A549 (cell line): ENCODE measurements at regions not wholly inside any gene's neighbourhood (a gene's known extent, or its start where the extent isn't known, plus 50 kb on each side); places are given as distances from the start of the nearest gene placed in this dataset.

Experiments
- ATAC-seq, 2 experiments: fragments of 200-7000 bp in 1 of 2; fragments of >200 bp in 1 of 2; cut with Nextera tagmentation in 1 of 2; cut with Tn5 transposase in 1 of 2; 3 replicates each; pipeline versions ENCODE4 v1.8.0 to v1.9.1; 2018 to 2020; ENCODE audit warnings: mild to moderate bottlenecking in 1 of 2, moderate library complexity in 1 of 2
- CTCF ChIA-PET: fragments of 300-600 bp; sonication (Branson Sonifier 250); formaldehyde crosslinking; extraction: SDS; loops from one replicate; lab custom pipeline; 2021; ENCODE audit warnings: antibody characterized with exemption, inconsistent platforms; lab: Yijun Ruan, JAX
- POLR2A ChIA-PET: fragments of 350-600 bp; formaldehyde crosslinking; extraction: SDS; loops from one replicate; lab custom pipeline; 2021; ENCODE audit warnings: antibody characterized with exemption, inconsistent platforms; lab: Yijun Ruan, JAX
- DNase-seq, 2 experiments: peaks; one replicate each; pipeline versions ENCODE4 v3.0.0 to v3.0.0-alpha.2; 2011 to 2016; ENCODE audit warnings: low read depth in 1 of 2, low spot score in 1 of 2
- FAIRE-seq: peaks from 2 replicates; lab custom pipeline; 2011; peaks lifted over from hg19 to GRCh38; lab: Jason Lieb, UNC
- H3K27ac ChIP-seq, 2 experiments: fragments of >200 bp; sonication (Bioruptor Twin); formaldehyde crosslinking; 3 replicates each; pipeline ENCODE4 v1.5.1; 2016 to 2017
- H3K4me1 ChIP-seq: fragments of >200 bp; sonication (Bioruptor Twin); formaldehyde crosslinking; 3 replicates; pipeline ENCODE4 v1.6.1; 2016
- H3K4me2 ChIP-seq: fragments of >200 bp; sonication (Bioruptor Twin); formaldehyde crosslinking; 3 replicates; pipeline ENCODE4 v1.6.1; 2016
- H3K4me3 ChIP-seq: fragments of >200 bp; sonication (Bioruptor Twin); formaldehyde crosslinking; 3 replicates; pipeline ENCODE4 v1.5.1; 2016
- H3K9me3 ChIP-seq: fragments of >200 bp; sonication (Bioruptor Twin); formaldehyde crosslinking; 3 replicates; pipeline ENCODE4 v1.6.1; 2016
- BHLHE40 ChIP-seq: IDR thresholded peaks from 2 replicates; pipeline ENCODE4 v1.6.1; 2012; ENCODE audit warnings: low read depth, low read length, inconsistent platforms
- CBX8 ChIP-seq: fragments of 200-600 bp; sonication (generic); IDR thresholded peaks from 2 replicates; pipeline ENCODE4 v1.6.1; 2016
- EHMT2 ChIP-seq: fragments of 200-600 bp; sonication (generic); IDR thresholded peaks from 2 replicates; pipeline ENCODE4 v1.6.1; 2016; ENCODE audit warnings: antibody characterized with exemption, low read depth, mild to moderate bottlenecking, moderate library complexity
- EP300 ChIP-seq, 2 experiments: fragments of >200 bp; sonication (Bioruptor Twin); formaldehyde crosslinking; IDR thresholded peaks; 2 replicates in 1 of 2; 3 replicates in 1 of 2; pipeline ENCODE4 v1.6.1; 2016 to 2017
- ESRRA ChIP-seq: fragments of 150-350 bp; IDR thresholded peaks from 2 replicates; pipeline ENCODE4 v1.6.1; 2014; ENCODE audit warnings: mild to moderate bottlenecking, low read length, borderline replicate concordance
- FOSL2 ChIP-seq, 2 experiments: fragments of 450-650 bp in 1 of 2; fragments of >200 bp in 1 of 2; sonication (Bioruptor Twin) in 1 of 2; formaldehyde crosslinking; IDR thresholded peaks; 2 replicates each; pipeline versions ENCODE4 v1.5.0 to v1.6.1; 2016 to 2020; ENCODE audit warnings: mild to moderate bottlenecking in 1 of 2, moderate library complexity in 1 of 2
- JUN ChIP-seq, 2 experiments: fragments of >200 bp; sonication (Bioruptor Twin); formaldehyde crosslinking; IDR thresholded peaks; 2 replicates in 1 of 2; 3 replicates in 1 of 2; pipeline ENCODE4 v1.6.1; 2016 to 2017
- JUNB ChIP-seq: fragments of >200 bp; sonication (Bioruptor Twin); formaldehyde crosslinking; IDR thresholded peaks from 2 replicates; pipeline ENCODE4 v1.6.1; 2016
- KDM1A ChIP-seq: fragments of 200-600 bp; sonication (generic); IDR thresholded peaks from 2 replicates; pipeline ENCODE4 v1.6.1; 2016; ENCODE audit warnings: low read depth, mild to moderate bottlenecking
- NFE2L2 ChIP-seq: fragments of 150-350 bp; conservative IDR thresholded peaks from 2 replicates; pipeline ENCODE4 v1.6.1; 2014; ENCODE audit warnings: low read length
- POLR2A ChIP-seq: IDR thresholded peaks from 2 replicates; pipeline ENCODE4 v1.6.1; 2012; ENCODE audit warnings: mild to moderate bottlenecking, low read length
- POLR2AphosphoS2 ChIP-seq: conservative IDR thresholded peaks from 2 replicates; pipeline ENCODE4 v1.6.1; 2012; ENCODE audit warnings: low read length, improper control_type of control experiment, inconsistent platforms
- RCOR1 ChIP-seq: fragments of 150-350 bp; IDR thresholded peaks from 2 replicates; pipeline ENCODE4 v1.6.1; 2014; ENCODE audit warnings: antibody characterized with exemption, low read length, low read depth
- RFX5 ChIP-seq: fragments of 450-650 bp; IDR thresholded peaks from 2 replicates; pipeline ENCODE4 v1.7.1; 2014; ENCODE audit warnings: antibody characterized with exemption, mild to moderate bottlenecking, moderate library complexity
- ZSCAN20 ChIP-seq: fragments of 250-450 bp; sonication (Bioruptor Pico); IDR thresholded peaks from 2 replicates; pipeline ENCODE4 v1.8.0; 2022; ENCODE audit warnings: mild to moderate bottlenecking, moderate library complexity
- WGBS: methylation state at CpG from one replicate; pipeline ENCODE4 v1.1.6; 2017; ENCODE audit errors: missing lambda C conversion rate; 5-methylcytosine and 5-hydroxymethylcytosine counted together
- TF ChIP-seq, protein P1 (sequence below): IDR thresholded peaks from 2 replicates; pipeline ENCODE4 v1.6.1; 2012; ENCODE audit warnings: low read depth, borderline replicate concordance
- TF ChIP-seq, protein P2 (sequence below): fragments of 200-600 bp; sonication (generic); IDR thresholded peaks from 2 replicates; pipeline ENCODE4 v1.6.1; 2016; ENCODE audit warnings: antibody characterized with exemption, mild to moderate bottlenecking, moderate library complexity
- TF ChIP-seq, protein P3 (sequence below): fragments of 250-450 bp; sonication (Bioruptor Pico); IDR thresholded peaks from 2 replicates; pipeline ENCODE4 v1.5.0; 2021; ENCODE audit warnings: mild to moderate bottlenecking, moderate library complexity, borderline replicate concordance
- TF ChIP-seq, protein P4 (sequence below): fragments of >200 bp; sonication (Bioruptor Twin); formaldehyde crosslinking; IDR thresholded peaks from 2 replicates; pipeline ENCODE4 v1.6.1; 2016

DNA sequence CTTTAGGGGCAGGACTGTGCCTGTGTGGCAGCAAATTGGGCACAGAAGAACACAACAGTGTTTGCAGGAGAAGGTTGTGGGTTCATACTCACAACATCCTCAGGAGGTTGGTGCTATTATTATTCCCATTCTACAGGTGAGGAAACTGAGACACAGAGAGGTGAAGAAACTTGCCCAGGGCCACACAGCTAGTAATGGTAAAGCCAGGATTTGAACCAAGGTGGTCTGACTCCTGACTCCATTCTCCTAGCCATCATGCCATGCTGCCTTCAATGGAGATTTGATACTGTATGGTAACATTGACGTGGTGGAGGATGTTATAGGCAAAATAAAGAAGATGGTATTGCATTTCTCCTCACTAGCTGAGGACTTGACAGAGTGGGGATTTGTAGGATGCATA is 334.2 kb downstream of the RPS6KC1 start:
- no peak for ATAC-seq
- H3K4me1 ChIP-seq = no peaks in the 10 kb centered on the region
- POLR2A ChIA-PET = no interaction called here
- H3K4me3 ChIP-seq = no peak overlapping the region
- H3K9me3 ChIP-seq = no peaks in the 10 kb centered on the region
- no peak for DNase-seq
- 24% methylated on average over 1 of the region's 1 CpG for WGBS
- TF ChIP-seq CBX8 (no peak), POLR2AphosphoS2 (no peak), JUNB (no peak), JUN (IDR thresholded peaks at IDR 0.05) (no peak), NFE2L2 (no peak), EHMT2 (no peak), FOSL2 (IDR thresholded peaks at IDR 0.05) (no peak), FOSL2 (CRISPR knock-in tag; IDR thresholded peaks at IDR 0.05) (no peak), ZSCAN20 (no peak), RCOR1 (no peak), ESRRA (no peak)
- TF ChIP-seq, all 56 proteins: peak for 0
- no peak for FAIRE-seq
- Histone ChIP-seq H3K27ac (no peak overlapping the region), H3K4me2 (no peak overlapping the region)
- CTCF ChIA-PET = interaction anchor here (0.9 to 2.1 kb wide), 3 partner anchors 17 to 738 kb away, joined by 3 to 5 read pairs (median 4); no protein-coding TSS in a partner anchor

DNA sequence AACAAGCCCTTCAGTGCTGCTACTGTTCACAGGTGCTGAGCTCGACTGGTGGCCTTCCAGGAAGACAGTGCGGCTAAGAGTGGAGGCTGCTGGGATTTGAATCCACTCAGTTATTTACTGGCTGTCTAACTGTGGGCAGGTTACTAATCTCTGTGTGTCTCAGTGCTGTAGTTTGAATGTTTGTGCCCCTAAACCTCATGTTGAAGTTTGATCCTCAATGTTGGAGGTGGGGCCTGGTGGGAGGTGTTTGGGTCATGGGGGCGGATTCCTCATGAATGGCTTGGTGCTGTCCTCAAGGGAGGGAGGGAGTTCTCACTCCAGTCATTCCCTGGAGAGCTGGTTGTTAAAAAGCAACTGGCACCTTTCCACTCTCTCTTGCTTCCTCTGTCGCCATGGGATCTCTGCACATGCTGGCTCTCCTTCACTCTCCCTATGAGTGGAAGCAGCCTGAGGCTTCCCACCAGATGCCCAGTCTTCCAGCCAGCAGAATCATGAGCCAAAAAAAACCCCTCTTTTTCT is 334.8 kb downstream of the RPS6KC1 start:
- CTCF ChIA-PET = interaction anchor here (0.9 to 1.5 kb wide), 2 partner anchors 18 to 30 kb away, joined by 3 to 4 read pairs; no protein-coding TSS in a partner anchor
- H3K4me2 ChIP-seq = no peak overlapping the region
- no peak overlapping the region for H3K27ac ChIP-seq
- ATAC-seq (no peak), FAIRE-seq (no peak), DNase-seq (no peak)
- no peak overlapping the region for H3K4me3 ChIP-seq
- POLR2A ChIA-PET = no interaction called here
- no peaks in the 10 kb centered on the region for H3K4me1 ChIP-seq
- WGBS = 19% methylated on average over 4 of the region's 4 CpGs
- H3K9me3 ChIP-seq = no peaks in the 10 kb centered on the region
- TF ChIP-seq, protein P1, sequence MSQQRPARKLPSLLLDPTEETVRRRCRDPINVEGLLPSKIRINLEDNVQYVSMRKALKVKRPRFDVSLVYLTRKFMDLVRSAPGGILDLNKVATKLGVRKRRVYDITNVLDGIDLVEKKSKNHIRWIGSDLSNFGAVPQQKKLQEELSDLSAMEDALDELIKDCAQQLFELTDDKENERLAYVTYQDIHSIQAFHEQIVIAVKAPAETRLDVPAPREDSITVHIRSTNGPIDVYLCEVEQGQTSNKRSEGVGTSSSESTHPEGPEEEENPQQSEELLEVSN = no peak
- TF ChIP-seq POLR2AphosphoS2 = no peak
- no peak for TF ChIP-seq JUN (IDR thresholded peaks at IDR 0.05)
- TF ChIP-seq, protein P2, sequence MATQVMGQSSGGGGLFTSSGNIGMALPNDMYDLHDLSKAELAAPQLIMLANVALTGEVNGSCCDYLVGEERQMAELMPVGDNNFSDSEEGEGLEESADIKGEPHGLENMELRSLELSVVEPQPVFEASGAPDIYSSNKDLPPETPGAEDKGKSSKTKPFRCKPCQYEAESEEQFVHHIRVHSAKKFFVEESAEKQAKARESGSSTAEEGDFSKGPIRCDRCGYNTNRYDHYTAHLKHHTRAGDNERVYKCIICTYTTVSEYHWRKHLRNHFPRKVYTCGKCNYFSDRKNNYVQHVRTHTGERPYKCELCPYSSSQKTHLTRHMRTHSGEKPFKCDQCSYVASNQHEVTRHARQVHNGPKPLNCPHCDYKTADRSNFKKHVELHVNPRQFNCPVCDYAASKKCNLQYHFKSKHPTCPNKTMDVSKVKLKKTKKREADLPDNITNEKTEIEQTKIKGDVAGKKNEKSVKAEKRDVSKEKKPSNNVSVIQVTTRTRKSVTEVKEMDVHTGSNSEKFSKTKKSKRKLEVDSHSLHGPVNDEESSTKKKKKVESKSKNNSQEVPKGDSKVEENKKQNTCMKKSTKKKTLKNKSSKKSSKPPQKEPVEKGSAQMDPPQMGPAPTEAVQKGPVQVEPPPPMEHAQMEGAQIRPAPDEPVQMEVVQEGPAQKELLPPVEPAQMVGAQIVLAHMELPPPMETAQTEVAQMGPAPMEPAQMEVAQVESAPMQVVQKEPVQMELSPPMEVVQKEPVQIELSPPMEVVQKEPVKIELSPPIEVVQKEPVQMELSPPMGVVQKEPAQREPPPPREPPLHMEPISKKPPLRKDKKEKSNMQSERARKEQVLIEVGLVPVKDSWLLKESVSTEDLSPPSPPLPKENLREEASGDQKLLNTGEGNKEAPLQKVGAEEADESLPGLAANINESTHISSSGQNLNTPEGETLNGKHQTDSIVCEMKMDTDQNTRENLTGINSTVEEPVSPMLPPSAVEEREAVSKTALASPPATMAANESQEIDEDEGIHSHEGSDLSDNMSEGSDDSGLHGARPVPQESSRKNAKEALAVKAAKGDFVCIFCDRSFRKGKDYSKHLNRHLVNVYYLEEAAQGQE = no peak
- TF ChIP-seq POLR2A = no peak
- no peak for TF ChIP-seq KDM1A
- TF ChIP-seq ZSCAN20 = no peak
- TF ChIP-seq, protein P3, sequence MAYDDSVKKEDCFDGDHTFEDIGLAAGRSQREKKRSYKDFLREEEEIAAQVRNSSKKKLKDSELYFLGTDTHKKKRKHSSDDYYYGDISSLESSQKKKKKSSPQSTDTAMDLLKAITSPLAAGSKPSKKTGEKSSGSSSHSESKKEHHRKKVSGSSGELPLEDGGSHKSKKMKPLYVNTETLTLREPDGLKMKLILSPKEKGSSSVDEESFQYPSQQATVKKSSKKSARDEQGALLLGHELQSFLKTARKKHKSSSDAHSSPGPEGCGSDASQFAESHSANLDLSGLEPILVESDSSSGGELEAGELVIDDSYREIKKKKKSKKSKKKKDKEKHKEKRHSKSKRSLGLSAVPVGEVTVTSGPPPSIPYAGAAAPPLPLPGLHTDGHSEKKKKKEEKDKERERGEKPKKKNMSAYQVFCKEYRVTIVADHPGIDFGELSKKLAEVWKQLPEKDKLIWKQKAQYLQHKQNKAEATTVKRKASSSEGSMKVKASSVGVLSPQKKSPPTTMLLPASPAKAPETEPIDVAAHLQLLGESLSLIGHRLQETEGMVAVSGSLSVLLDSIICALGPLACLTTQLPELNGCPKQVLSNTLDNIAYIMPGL (CRISPR knock-in tag) = no peak
- TF ChIP-seq EP300 (IDR thresholded peaks at IDR 0.05) = no peak
- no peak for TF ChIP-seq BHLHE40
- no peak for TF ChIP-seq EHMT2
- TF ChIP-seq FOSL2 (IDR thresholded peaks at IDR 0.05) = no peak
- no peak for TF ChIP-seq FOSL2 (CRISPR knock-in tag; IDR thresholded peaks at IDR 0.05)
- TF ChIP-seq, protein P4, sequence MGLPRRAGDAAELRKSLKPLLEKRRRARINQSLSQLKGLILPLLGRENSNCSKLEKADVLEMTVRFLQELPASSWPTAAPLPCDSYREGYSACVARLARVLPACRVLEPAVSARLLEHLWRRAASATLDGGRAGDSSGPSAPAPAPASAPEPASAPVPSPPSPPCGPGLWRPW = no peak
- TF ChIP-seq RFX5 = no peak
- no peak for TF ChIP-seq ESRRA
